ENCODE measurements at regions not wholly inside any gene's neighbourhood (a gene's known extent, or its start where the extent isn't known, plus 50 kb on each side); places are given as distances from the start of the nearest gene placed in this dataset.
"Not testable (repeated sequence)": the region's sequence is repeated elsewhere in the genome, so short reads cannot be mapped to it uniquely, and the experiment has no call there.

GRCh38 chr2:95674186-95674585 lies 82.4 kb downstream of the TRIM43 start:
- no peak overlapping the region for H3K27ac ChIP-seq
- H3K4me3 ChIP-seq, result no peak overlapping the region
- peaks cover 0 to 7% (median 0%) of the 10 kb centered on the region in 4 donors for H3K4me1 ChIP-seq
- 83% methylated on average over 5 of the region's 5 CpGs for WGBS, 2 donors (ENCODE audit: low coverage in 1 of 2)
- H3K27me3 ChIP-seq, result no peaks in the 10 kb centered on the region
- no peaks in the 10 kb centered on the region for H3K9me3 ChIP-seq
- no peak for DNase-seq
- no peak for TF ChIP-seq CTCF (IDR thresholded peaks at IDR 0.05)
- TF ChIP-seq POLR2AphosphoS5 (IDR thresholded peaks at IDR 0.05), result no peak
- TF ChIP-seq EP300 (IDR thresholded peaks at IDR 0.05; ENCODE audit: low read depth), result no peak
- no peak for TF ChIP-seq POLR2A (IDR thresholded peaks at IDR 0.05)
- H3K36me3 ChIP-seq, result no peaks in the 10 kb centered on the region
- intact Hi-C loops (cut with DNase I; ENCODE audit: low total_unique reads) (no loop called here), in situ Hi-C loops (cut with MboI; ENCODE audit: low pct_ligation_motif_present in 1 of 4, low pct_unique_long_range_greater_than_20kb in 1 of 4, low sequenced_read_pairs in 3 of 4) (no loop called here)

GRCh38 chr2:95676573-95676972 lies 84.8 kb downstream of the TRIM43 start:
- H3K9me3 ChIP-seq; DNase-seq; in situ Hi-C loops (cut with MboI; ENCODE audit: low pct_ligation_motif_present in 1 of 4, low pct_unique_long_range_greater_than_20kb in 1 of 4, low sequenced_read_pairs in 3 of 4); H3K4me1 ChIP-seq; H3K36me3 ChIP-seq; H3K4me3 ChIP-seq; H3K27ac ChIP-seq; H3K27me3 ChIP-seq; intact Hi-C loops (cut with DNase I; ENCODE audit: low total_unique reads): not testable (repeated sequence)
- whole genome bisulfite sequencing, 2 donors (ENCODE audit: low coverage in 1 of 2), result 0 to 28% methylated on average over 1 of the region's 1 CpG

GRCh38 chr2:95677346-95677745 lies 85.5 kb downstream of the TRIM43 start:
- Histone ChIP-seq H3K4me3 (no peak overlapping the region), H3K36me3 (no peaks in the 10 kb centered on the region), H3K27me3 (no peaks in the 10 kb centered on the region), H3K4me1 (peaks cover 0 to 3% (median 1%) of the 10 kb centered on the region in 4 donors), H3K9me3 (no peaks in the 10 kb centered on the region), H3K27ac (no peak overlapping the region)
- TF ChIP-seq POLR2AphosphoS5 (IDR thresholded peaks at IDR 0.05), result no peak
- no peak for TF ChIP-seq EP300 (IDR thresholded peaks at IDR 0.05; ENCODE audit: low read depth)
- TF ChIP-seq POLR2A (IDR thresholded peaks at IDR 0.05), result no peak
- TF ChIP-seq CTCF (IDR thresholded peaks at IDR 0.05), result no peak
- intact Hi-C loops (cut with DNase I; ENCODE audit: low total_unique reads), result no loop called here
- DNase-seq, result no peak
- in situ Hi-C loops (cut with MboI; ENCODE audit: low pct_ligation_motif_present in 1 of 4, low pct_unique_long_range_greater_than_20kb in 1 of 4, low sequenced_read_pairs in 3 of 4), result no loop called here
- WGBS, 2 donors (ENCODE audit: low coverage in 1 of 2), result 92 to 95% methylated on average over 4 of the region's 4 CpGs

- in situ Hi-C loops (cut with MboI; ENCODE audit: low pct_ligation_motif_present in 1 of 4, low pct_unique_long_range_greater_than_20kb in 1 of 4, low sequenced_read_pairs in 3 of 4); intact Hi-C loops (cut with DNase I; ENCODE audit: low total_unique reads); H3K27ac ChIP-seq; H3K4me1 ChIP-seq; DNase-seq; H3K9me3 ChIP-seq; H3K4me3 ChIP-seq; H3K27me3 ChIP-seq; H3K36me3 ChIP-seq: not testable (repeated sequence)
- WGBS, 2 donors (ENCODE audit: low coverage in 1 of 2), result 84% methylated on average over 3 of the region's 3 CpGs; no CpG with 5 or more reads in 1 of the 2 donors
Measured at GRCh38 chr2:95677833-95678232, 86.0 kb downstream of the TRIM43 start.

- H3K9me3 ChIP-seq; H3K36me3 ChIP-seq; H3K4me3 ChIP-seq; in situ Hi-C loops (cut with MboI; ENCODE audit: low pct_ligation_motif_present in 1 of 4, low pct_unique_long_range_greater_than_20kb in 1 of 4, low sequenced_read_pairs in 3 of 4); DNase-seq; H3K27ac ChIP-seq; H3K27me3 ChIP-seq; intact Hi-C loops (cut with DNase I; ENCODE audit: low total_unique reads): not testable (repeated sequence)
- peaks cover 0 to 17% (median 5%) of the 10 kb centered on the region in 4 donors for H3K4me1 ChIP-seq
- WGBS, 2 donors (ENCODE audit: low coverage in 1 of 2), result 100% methylated on average over 1 of the region's 1 CpG; no CpG with 5 or more reads in 1 of the 2 donors
Measured at GRCh38 chr2:95681158-95681557, 89.4 kb downstream of the TRIM43 start.

GRCh38 chr2:95681589-95682081 lies 89.8 kb downstream of the TRIM43 start:
- not testable (repeated sequence) for H3K27me3 ChIP-seq

GRCh38 chr2:95682889-95683517 lies 91.2 kb downstream of the TRIM43 start:
- H3K36me3 ChIP-seq; intact Hi-C loops (cut with DNase I; ENCODE audit: low total_unique reads); H3K9me3 ChIP-seq; H3K27me3 ChIP-seq; in situ Hi-C loops (cut with MboI; ENCODE audit: low pct_ligation_motif_present in 1 of 4, low pct_unique_long_range_greater_than_20kb in 1 of 4, low sequenced_read_pairs in 3 of 4); DNase-seq: not testable (repeated sequence)
- H3K4me1 ChIP-seq, result peaks cover 0 to 19% (median 5%) of the 10 kb centered on the region in 4 donors
- H3K27ac ChIP-seq, result peak overlapping the region in 3 of 4 donors; percentile 48 to 61 (median 51)
- peak overlapping the region in 3 of 4 donors; percentile 21 to 56 (median 37) for H3K4me3 ChIP-seq
- WGBS, 2 donors (ENCODE audit: low coverage in 1 of 2), result 12% methylated on average over 19 of the region's 19 CpGs; no CpG with 5 or more reads in 1 of the 2 donors

More at GRCh38 chr2:95681589-95682081, 89.8 kb downstream of the TRIM43 start:
- H3K27ac ChIP-seq; intact Hi-C loops (cut with DNase I; ENCODE audit: low total_unique reads); in situ Hi-C loops (cut with MboI; ENCODE audit: low pct_ligation_motif_present in 1 of 4, low pct_unique_long_range_greater_than_20kb in 1 of 4, low sequenced_read_pairs in 3 of 4); H3K9me3 ChIP-seq; DNase-seq; H3K4me3 ChIP-seq; H3K36me3 ChIP-seq: not testable (repeated sequence)
- 36% methylated on average over 6 of the region's 6 CpGs; no CpG with 5 or more reads in 1 of the 2 donors for WGBS, 2 donors (ENCODE audit: low coverage in 1 of 2)
- peaks cover 0 to 18% (median 5%) of the 10 kb centered on the region in 4 donors for H3K4me1 ChIP-seq

Measured in transverse colon (tissue), 4 donors.